Spleen (tissue), 11 donors: ENCODE measurements at regions not wholly inside any gene's neighbourhood (a gene's known extent, or its start where the extent isn't known, plus 50 kb on each side); places are given as distances from the start of the nearest gene placed in this dataset.

Source experiments
- DNase-seq: peaks from one replicate; pipeline ENCODE4 v3.0.0-alpha.2; 2020
- H3K27ac ChIP-seq, 8 donors: fragments of 200-600 bp; sonication (generic) in 7 of 8; 1 replicate in 4 of 8; 2 replicates in 4 of 8; pipeline versions ENCODE4 v1.5.0 to v1.8.0; 2016 to 2021; ENCODE audit warnings: inconsistent platforms in 4 of 8, mild to moderate bottlenecking in 4 of 8, moderate library complexity in 1 of 8
- H3K27me3 ChIP-seq, 7 donors: fragments of 200-600 bp; sonication (generic) in 6 of 7; replicated peaks in 1 of 7; 1 replicate in 4 of 7; 2 replicates in 3 of 7; pipeline versions ENCODE4 v1.5.0 to v1.8.0; 2016 to 2021; ENCODE audit warnings: inconsistent platforms in 3 of 7, mild to moderate bottlenecking in 1 of 7
- H3K36me3 ChIP-seq, 6 donors: fragments of 200-600 bp; sonication (generic) in 5 of 6; 1 replicate in 4 of 6; 2 replicates in 2 of 6; pipeline versions ENCODE4 v1.5.0 to v1.8.0; 2016 to 2021; ENCODE audit warnings: inconsistent platforms in 2 of 6
- H3K4me1 ChIP-seq, 6 donors: fragments of 200-600 bp; sonication (generic) in 5 of 6; 1 replicate in 3 of 6; 2 replicates in 3 of 6; pipeline versions ENCODE4 v1.5.0 to v1.8.0; 2016 to 2021; ENCODE audit warnings: inconsistent platforms in 3 of 6
- H3K4me3 ChIP-seq, 8 donors: fragments of 200-600 bp; sonication (generic) in 7 of 8; 1 replicate in 4 of 8; 2 replicates in 4 of 8; pipeline versions ENCODE4 v1.5.0 to v1.8.0; 2016 to 2021; ENCODE audit warnings: inconsistent platforms in 4 of 8, mild to moderate bottlenecking in 4 of 8, moderate library complexity in 2 of 8
- H3K9me3 ChIP-seq, 8 donors: fragments of 200-600 bp; sonication (generic) in 7 of 8; 1 replicate in 4 of 8; 2 replicates in 4 of 8; pipeline versions ENCODE4 v1.5.0 to v1.8.0; 2016 to 2021; ENCODE audit warnings: inconsistent platforms in 4 of 8
- CTCF ChIP-seq, 11 experiments: fragments of 200-600 bp in 7 of 11; fragments of 450-650 bp in 4 of 11; sonication (generic) in 4 of 11; IDR thresholded peaks in 8 of 11; conservative IDR thresholded peaks in 3 of 11; 1 replicate in 7 of 11; 2 replicates in 4 of 11; pipeline versions ENCODE4 v1.4.0 to v1.8.0; 2016 to 2021; ENCODE audit warnings: antibody characterized with exemption in 11 of 11, inconsistent platforms in 4 of 11, mild to moderate bottlenecking in 1 of 11
- POLR2A ChIP-seq, 3 donors: fragments of 450-650 bp; IDR thresholded peaks; one replicate each; pipeline ENCODE4 v1.5.1; 2017; ENCODE audit warnings: antibody characterized with exemption in 3 of 3, mild to moderate bottlenecking in 1 of 3
- POLR2AphosphoS5 ChIP-seq, 3 donors: sonication (generic); formaldehyde crosslinking; IDR thresholded peaks; one replicate each; pipeline ENCODE4 v1.5.1; 2017; ENCODE audit warnings: antibody characterized with exemption in 3 of 3
- WGBS, 5 donors: extraction: QIAGEN DNeasy Blood & Tissue Kit in 3 of 5; methylation state at CpG; one replicate each; pipeline versions ENCODE4 v1.1.5 to v1.1.7; 2013 to 2018; 5-methylcytosine and 5-hydroxymethylcytosine counted together
- intact Hi-C: fragments of 100-400 bp; cut with DNase I; formaldehyde crosslinking; loops from one replicate; pipeline ENCODE4 v1.15.0; 2023; ENCODE audit warnings: low total_unique reads
- small RNA-seq, 4 donors: library from RNA; depleted of rRNA; stranded (forward); fragments of <200 nt; gene quantifications; one replicate each; pipeline ENCODE3, GENCODE V24; 2016
- donor health status: healthy with polysubstance abuse.
- donor health status: DM: no; HTN: no; CAD: no; lungs with moderate emphysema.
- donor health status: DM: no; HTN: no; CAD: no.
- donor health status: Bipolar disorder and iron deficiency.
- donor health status: healthy.
- donor health status: DM: no; HTN: no; CAD: no.
- donor health status: DM: yes; HTN: yes; CAD: no.

GRCh38 chr13:60343978-60344377 lies 53.0 kb upstream of the TDRD3 start:
- Histone ChIP-seq H3K27me3 (peaks cover 0 to 21% (median 0%) of the 10 kb centered on the region in 7 donors), H3K27ac (no peak overlapping the region), H3K9me3 (peaks cover 0 to 4% (median 0%) of the 10 kb centered on the region in 8 donors), H3K4me3 (no peak overlapping the region), H3K4me1 (no peaks in the 10 kb centered on the region), H3K36me3 (no peaks in the 10 kb centered on the region)
- intact Hi-C loops = no loop called here
- WGBS, 5 donors = 70 to 81% (median 74%) methylated on average over 1 of the region's 1 CpG
- TF ChIP-seq POLR2AphosphoS5 (IDR thresholded peaks at IDR 0.05) = no peak
- no peak for TF ChIP-seq POLR2A (IDR thresholded peaks at IDR 0.05)
- TF ChIP-seq CTCF (IDR thresholded peaks at IDR 0.05 in 8 of 11, conservative IDR thresholded peaks at IDR 0.05 in 3 of 11) = no peak
- no peak for DNase-seq

GRCh38 chr13:60347174-60347573 lies 49.8 kb upstream of the TDRD3 start:
- H3K9me3 ChIP-seq = peaks cover 0 to under 1% (median 0%) of the 10 kb centered on the region in 8 donors
- no peak for TF ChIP-seq CTCF (IDR thresholded peaks at IDR 0.05 in 8 of 11, conservative IDR thresholded peaks at IDR 0.05 in 3 of 11)
- no peak overlapping the region for H3K4me3 ChIP-seq
- H3K27ac ChIP-seq = no peak overlapping the region
- intact Hi-C loops = no loop called here
- H3K4me1 ChIP-seq = no peaks in the 10 kb centered on the region
- no peaks in the 10 kb centered on the region for H3K36me3 ChIP-seq
- H3K27me3 ChIP-seq = peaks cover 0 to 26% (median 0%) of the 10 kb centered on the region in 7 donors
- DNase-seq = no peak
- 82 to 93% (median 89%) methylated on average over 3 of the region's 3 CpGs for WGBS, 5 donors

Small RNA genes in the stretch of these regions (small RNA-seq; reads per million reads assigned to genes)
- 0 reads per million in 4 donors for gene AL359920.1
